Fibroblast of skin of left quadriceps (primary cell): ENCODE measurements at regions not wholly inside any gene's neighbourhood (a gene's known extent, or its start where the extent isn't known, plus 50 kb on each side); places are given as distances from the start of the nearest gene placed in this dataset.

Source experiments
- DNase-seq, 2 experiments: peaks; one replicate each; pipeline ENCODE4 v3.0.0-alpha.2; 2013; ENCODE audit warnings: low read depth in 2 of 2

GRCh38 chr9:13756943-13757342 is 477.5 kb upstream of the MPDZ start:
- no peak for DNase-seq

GRCh38 chr9:13755551-13755950 is 476.1 kb upstream of the MPDZ start:
- no peak for DNase-seq

DNA sequence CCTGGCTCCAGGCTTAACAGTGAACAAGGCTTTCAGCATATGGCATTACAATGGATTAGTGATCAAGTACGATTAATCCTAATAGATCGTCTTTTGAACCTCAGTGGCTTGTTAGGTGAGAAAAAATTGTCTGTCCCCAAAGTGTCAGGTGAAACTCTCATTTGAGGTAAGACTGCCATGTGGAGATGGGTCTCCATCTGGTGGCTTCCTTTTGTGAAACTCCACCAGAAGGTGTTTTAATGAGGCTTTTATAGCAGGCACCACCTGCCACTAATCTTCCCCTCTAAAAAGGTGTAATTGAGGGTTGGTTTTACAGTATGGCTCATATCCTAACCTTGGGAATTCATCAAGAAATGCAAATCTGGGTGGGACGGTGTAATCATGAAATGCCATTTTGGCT is 471.1 kb upstream of the MPDZ start:
- no peak for DNase-seq

DNA sequence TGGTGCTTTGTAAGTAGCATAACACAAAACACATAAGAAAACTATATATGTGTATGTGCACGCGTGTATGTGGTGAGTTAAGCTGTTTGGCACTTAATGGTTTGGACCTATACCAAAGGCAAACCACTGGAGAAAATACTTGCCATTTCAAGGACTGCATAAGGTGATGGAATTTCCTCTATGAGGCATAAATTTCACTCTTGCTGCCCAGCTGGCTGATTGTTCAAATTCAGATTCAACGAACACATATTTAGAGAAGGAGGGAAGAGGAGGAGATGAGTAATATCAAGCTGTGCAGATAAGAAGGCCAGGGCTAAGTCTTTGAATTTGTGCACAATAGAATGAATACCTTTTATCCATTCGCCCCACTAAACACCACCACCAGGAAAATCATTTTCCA is 470.6 kb upstream of the MPDZ start:
- DNase-seq = peak; percentile 97

GRCh38 chr9:13746876-13747275 is 467.4 kb upstream of the MPDZ start:
- DNase-seq = no peak

DNA sequence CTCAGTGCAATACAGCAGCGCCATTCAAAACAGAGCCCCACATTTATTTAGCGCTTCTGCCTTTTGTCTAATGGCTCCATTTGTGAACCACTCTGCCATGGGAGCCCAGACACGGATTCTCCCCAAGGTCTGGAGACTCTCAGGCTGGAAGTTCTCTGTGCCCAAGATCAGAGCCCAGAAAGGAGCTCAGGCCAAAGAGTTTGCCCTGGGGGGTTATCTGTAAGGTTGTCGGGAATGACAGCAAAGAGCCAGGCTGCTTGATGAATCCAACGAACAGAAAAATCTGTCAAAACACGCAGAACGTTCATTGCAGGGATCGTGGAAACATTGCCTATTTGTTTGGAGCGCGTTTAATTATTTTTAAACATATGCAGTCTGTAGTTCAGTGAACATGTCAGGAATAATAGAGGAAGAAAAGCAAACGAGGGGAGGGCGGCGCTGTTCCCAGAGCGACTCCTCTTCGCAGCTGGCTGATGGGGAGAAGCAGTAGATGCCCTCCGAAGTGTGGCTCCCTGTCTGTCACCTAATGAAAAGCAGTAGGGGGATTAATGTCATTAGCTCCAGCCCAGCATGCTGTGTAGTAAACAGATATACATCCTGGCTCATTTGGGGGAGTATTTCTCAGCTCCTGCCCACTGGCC is 464.9 kb upstream of the MPDZ start:
- no peak for DNase-seq

GRCh38 chr9:13737885-13738284 is 458.4 kb upstream of the MPDZ start:
- no peak for DNase-seq

DNA sequence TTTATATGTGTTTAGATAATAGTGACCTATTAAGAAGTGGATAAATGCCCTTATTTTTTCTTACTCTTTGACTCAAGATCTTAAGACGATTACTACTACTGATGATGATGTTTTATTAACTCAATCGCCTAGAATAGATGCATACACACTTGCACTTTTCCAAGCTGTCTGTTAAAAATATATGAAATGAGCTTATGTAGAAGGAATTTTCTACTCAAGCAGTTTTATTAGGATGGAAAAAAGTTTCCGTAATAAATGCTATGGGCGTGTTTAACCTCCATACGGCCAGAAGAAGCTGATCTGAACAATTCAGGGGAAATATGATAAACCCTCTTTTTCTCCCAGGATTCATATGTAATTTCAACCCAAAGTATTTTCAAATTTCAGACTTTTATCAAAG is 455.7 kb upstream of the MPDZ start:
- no peak for DNase-seq

- DNase-seq = no peak
Observed at GRCh38 chr9:13734601-13735000, 455.1 kb upstream of the MPDZ start.

- DNase-seq = no peak
Observed at GRCh38 chr9:13732290-13732689, 452.8 kb upstream of the MPDZ start.

DNA sequence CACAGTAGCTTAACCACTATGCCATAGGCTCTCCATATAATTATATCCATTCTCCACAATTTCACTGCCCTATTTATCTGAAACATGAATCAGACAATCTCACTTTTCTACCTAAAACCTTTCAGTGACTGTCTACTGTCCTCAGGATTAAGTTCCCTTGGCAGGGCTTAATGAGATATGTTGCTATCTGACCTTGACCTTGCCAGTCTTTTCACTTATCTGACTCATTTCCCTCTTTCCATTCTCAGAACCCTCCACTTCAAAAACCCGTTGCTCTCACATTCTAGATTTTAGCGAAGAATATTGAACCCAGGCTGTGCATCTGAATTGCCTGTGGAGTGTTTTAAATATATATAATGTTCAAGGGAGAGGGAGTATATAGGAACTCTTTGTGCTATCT is 452.1 kb upstream of the MPDZ start:
- no peak for DNase-seq

- DNase-seq = no peak
Observed at GRCh38 chr9:13729955-13730354, 450.5 kb upstream of the MPDZ start.

DNA sequence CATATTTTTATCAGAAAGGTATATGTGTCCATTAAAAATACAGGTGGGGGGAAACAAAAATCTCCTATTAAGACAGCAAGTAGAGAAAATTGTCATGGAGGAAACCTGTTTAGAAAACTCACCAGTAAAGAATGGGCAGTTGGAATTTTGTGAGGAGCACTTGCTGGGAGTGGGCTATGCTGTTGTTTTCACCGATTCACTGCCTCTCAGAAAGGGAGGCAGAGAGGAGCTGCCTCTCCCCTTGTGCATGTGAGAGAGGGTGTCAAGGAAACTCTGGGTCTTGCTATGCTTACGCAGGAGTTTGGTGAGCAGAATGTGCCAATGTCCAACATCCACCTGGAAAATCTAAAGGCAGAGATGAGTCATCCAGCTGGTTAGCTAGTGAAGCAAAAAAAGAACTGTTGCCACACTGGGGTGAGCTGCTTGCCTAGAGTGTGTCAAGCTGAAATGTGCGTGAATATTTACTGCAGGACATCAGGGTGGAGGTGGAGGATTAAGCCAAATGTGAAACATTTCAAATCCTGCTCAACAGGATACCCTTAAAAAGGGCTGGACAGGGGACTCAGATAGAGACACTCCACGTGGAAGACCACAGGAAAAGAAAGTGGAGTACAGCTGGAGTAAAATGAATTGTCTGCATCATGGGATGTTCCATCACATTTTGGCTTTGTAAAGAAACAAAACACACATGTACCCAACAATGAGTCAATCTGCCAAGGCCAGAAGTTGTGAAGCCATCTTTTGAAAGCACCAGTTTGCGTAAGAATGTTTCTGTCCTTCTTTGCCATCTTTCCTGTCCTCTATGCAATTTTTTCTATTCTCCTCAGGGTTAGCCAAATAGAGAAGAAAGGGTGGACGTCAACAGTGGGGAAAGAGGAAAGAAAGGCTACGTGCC is 449.7 kb upstream of the MPDZ start:
- no peak for DNase-seq

GRCh38 chr9:13728131-13728530 is 448.6 kb upstream of the MPDZ start:
- no peak for DNase-seq

GRCh38 chr9:13726746-13727145 is 447.3 kb upstream of the MPDZ start:
- no peak for DNase-seq

DNA sequence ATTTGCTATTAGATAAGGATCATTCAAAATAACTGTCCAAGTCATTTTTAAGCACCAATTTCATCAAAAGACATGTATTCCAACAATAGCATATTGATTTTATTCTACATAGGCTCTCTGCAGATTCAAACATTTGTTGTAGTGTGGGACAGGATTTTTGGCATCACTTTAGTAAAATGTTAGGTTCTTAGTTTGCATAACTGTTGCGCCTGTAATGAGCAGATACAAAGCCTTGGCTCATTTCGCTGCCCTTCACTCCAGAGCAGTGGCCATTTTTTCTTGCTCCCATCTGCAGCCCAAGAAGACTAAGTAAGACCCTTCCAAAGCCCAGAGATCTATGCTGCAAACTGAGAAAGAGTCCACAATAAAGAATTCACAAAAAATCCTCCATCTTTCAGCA is 446.0 kb upstream of the MPDZ start:
- DNase-seq = no peak

GRCh38 chr9:13721481-13722235 is 442.2 kb upstream of the MPDZ start:
- DNase-seq = peak; percentile 66 to 72

- DNase-seq = peak; percentile 51 to 57
Observed at GRCh38 chr9:13719981-13720676, 440.6 kb upstream of the MPDZ start.

DNA sequence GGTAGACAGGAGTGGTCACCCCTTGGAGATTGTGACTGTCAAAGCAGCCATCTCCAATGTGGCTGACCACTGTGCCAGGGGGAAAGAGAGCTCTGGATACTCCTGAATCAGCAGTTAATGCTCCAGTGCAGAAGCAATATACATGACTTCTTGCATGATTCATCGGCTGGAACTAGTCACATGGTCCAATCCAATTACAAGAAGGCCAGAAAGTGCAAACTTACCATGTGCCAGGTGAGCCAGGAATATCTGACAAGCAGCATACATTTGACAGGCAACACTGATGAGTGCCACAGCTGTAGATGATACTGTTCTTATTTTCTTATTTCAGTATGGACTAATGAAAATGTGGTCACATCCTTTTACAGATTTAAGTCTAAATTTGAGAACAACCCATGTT is 440.0 kb upstream of the MPDZ start:
- no peak for DNase-seq

GRCh38 chr9:13718539-13718938 is 439.0 kb upstream of the MPDZ start:
- no peak for DNase-seq

- no peak for DNase-seq
Observed at GRCh38 chr9:13718086-13718485, 438.6 kb upstream of the MPDZ start.
